ENCODE measurements at regions not wholly inside any gene's neighbourhood (a gene's known extent, or its start where the extent isn't known, plus 50 kb on each side); places are given as distances from the start of the nearest gene placed in this dataset.

- intact Hi-C loops (cut with DNase I, micrococcal nuclease) = no loop called here
- no peak for ATAC-seq
- Histone ChIP-seq H3K36me3 (ENCODE audit: low read depth) (no peaks in the 10 kb centered on the region), H3K4me3 (no peak overlapping the region), H3K9me3 (no peaks in the 10 kb centered on the region), H3K4me1 (ENCODE audit: low read depth) (no peaks in the 10 kb centered on the region)
- no peak for TF ChIP-seq CTCF (IDR thresholded peaks at IDR 0.05)
- DNase-seq = no peak
Observed at GRCh38 chr14:80344208-80344607, 132.9 kb upstream of the DIO2 start.

- ATAC-seq = no peak
- no peak overlapping the region for H3K4me3 ChIP-seq
- no peaks in the 10 kb centered on the region for H3K9me3 ChIP-seq
- no peaks in the 10 kb centered on the region for H3K36me3 ChIP-seq (ENCODE audit: low read depth)
- H3K4me1 ChIP-seq (ENCODE audit: low read depth) = no peaks in the 10 kb centered on the region
- intact Hi-C loops (cut with DNase I, micrococcal nuclease) = no loop called here
- TF ChIP-seq CTCF (IDR thresholded peaks at IDR 0.05) = no peak
- no peak for DNase-seq
Observed at GRCh38 chr14:80336608-80337106, 125.4 kb upstream of the DIO2 start.

- DNase-seq = no peak
- ATAC-seq = no peak
- no peak for TF ChIP-seq CTCF (IDR thresholded peaks at IDR 0.05)
- no peaks in the 10 kb centered on the region for H3K9me3 ChIP-seq
- no peak overlapping the region for H3K4me3 ChIP-seq
- H3K4me1 ChIP-seq (ENCODE audit: low read depth) = no peaks in the 10 kb centered on the region
- intact Hi-C loops (cut with DNase I, micrococcal nuclease) = no loop called here
- H3K36me3 ChIP-seq (ENCODE audit: low read depth) = no peaks in the 10 kb centered on the region
Observed at GRCh38 chr14:80325688-80326087, 114.4 kb upstream of the DIO2 start.

GRCh38 chr14:80325112-80325511 lies 113.8 kb upstream of the DIO2 start:
- no peak for TF ChIP-seq CTCF (IDR thresholded peaks at IDR 0.05)
- no peaks in the 10 kb centered on the region for H3K9me3 ChIP-seq
- no peak for ATAC-seq

GRCh38 chr14:80324649-80325048 lies 113.3 kb upstream of the DIO2 start:
- Histone ChIP-seq H3K36me3 (ENCODE audit: low read depth) (no peaks in the 10 kb centered on the region), H3K4me3 (no peak overlapping the region), H3K4me1 (ENCODE audit: low read depth) (no peaks in the 10 kb centered on the region), H3K9me3 (peaks cover 3% of the 10 kb centered on the region)
- no peak for DNase-seq
- no peak for ATAC-seq
- intact Hi-C loops (cut with DNase I, micrococcal nuclease) = no loop called here
- TF ChIP-seq CTCF (IDR thresholded peaks at IDR 0.05) = no peak

More at GRCh38 chr14:80325112-80325511, 113.8 kb upstream of the DIO2 start:
- DNase-seq = no peak
- Histone ChIP-seq H3K4me1 (ENCODE audit: low read depth) (no peaks in the 10 kb centered on the region), H3K36me3 (ENCODE audit: low read depth) (no peaks in the 10 kb centered on the region), H3K4me3 (no peak overlapping the region)
- intact Hi-C loops (cut with DNase I, micrococcal nuclease) = no loop called here

- Histone ChIP-seq H3K4me3 (no peak overlapping the region), H3K4me1 (ENCODE audit: low read depth) (no peaks in the 10 kb centered on the region), H3K36me3 (ENCODE audit: low read depth) (no peaks in the 10 kb centered on the region), H3K9me3 (peaks cover 3% of the 10 kb centered on the region)
- intact Hi-C loops (cut with DNase I, micrococcal nuclease) = no loop called here
- ATAC-seq (no peak), DNase-seq (no peak)
- TF ChIP-seq CTCF (IDR thresholded peaks at IDR 0.05) = no peak
Observed at GRCh38 chr14:80323038-80323665, 111.8 kb upstream of the DIO2 start.
